ENCODE measurements at regions not wholly inside any gene's neighbourhood (a gene's known extent, or its start where the extent isn't known, plus 50 kb on each side); places are given as distances from the start of the nearest gene placed in this dataset.

DNA sequence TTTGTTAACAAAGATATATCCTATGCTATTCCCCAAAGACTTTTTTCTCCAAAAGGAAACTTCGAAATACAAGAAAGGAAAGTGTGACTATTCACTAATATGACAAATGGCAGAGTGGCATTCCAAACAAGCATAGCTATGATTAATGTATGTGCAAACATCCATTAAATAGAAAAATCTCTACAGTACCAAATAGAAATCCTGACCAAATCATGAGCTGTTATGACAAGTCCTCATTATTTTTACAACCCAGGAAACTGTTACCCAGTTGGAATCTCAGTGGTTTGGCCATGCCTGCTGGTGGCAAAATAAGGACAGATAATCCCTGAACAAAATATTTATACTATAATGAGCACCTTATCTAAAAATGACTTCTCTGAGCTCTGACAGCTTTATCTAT, 202.1 kb downstream of the SEC23A start:
- no peak for DNase-seq

DNA sequence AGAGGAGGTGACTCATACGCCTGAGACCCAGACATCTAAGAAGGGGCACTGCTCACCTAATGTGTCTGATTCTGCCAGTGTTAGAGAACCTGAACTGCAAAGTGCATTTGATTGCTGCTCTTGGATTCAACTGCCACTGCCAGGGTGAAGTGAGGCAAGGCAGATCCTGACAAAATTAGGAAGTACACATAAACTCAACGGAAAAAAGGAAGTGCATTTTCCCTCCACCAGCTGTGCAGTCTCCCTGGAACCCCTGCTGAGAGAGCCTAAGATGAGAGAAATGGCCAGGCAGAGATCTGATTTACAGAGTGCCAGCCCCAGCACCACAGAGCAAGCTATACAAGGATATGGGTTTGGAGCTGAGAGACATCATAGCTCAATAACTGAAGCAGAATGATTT, 215.3 kb downstream of the SEC23A start:
- peak; percentile 31 to 42 for DNase-seq

DNA sequence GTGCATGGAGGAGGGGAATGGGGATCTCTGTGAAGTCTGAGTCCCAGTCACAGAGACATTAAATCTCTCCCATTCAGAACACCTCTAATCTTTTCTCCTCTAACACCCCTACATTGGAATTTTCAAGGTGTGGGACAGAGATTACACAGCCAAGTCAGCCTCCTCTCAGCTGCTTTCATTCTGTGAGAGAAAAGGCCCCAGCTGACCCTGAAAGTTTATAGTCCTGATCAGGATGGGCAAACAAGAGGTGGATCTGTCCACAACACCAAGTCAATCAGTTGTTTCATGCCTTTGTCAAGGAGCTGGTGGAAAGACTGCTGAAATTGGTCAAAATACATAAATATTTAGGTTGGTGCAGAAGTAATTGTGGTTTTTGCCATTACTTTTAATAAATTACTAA, 218.9 kb downstream of the SEC23A start:
- DNase-seq, result no peak

DNA sequence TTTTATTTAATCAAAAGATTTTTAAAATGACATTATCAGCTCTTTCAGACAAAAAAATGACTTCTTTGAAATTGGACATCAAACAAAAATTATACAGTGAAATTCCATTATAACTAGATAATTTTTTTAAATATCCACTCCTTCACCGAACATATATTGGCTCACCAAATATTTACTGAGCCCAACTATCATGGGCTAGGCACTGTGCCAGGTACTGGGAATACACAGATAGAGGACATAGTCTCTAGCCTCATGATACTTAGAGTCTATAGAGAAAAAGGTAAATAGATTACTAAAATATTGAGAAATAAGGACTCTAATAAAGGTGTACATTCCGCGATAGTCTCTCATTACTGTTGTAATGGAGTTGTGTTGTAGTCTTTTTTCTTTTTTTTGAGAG, 219.9 kb downstream of the SEC23A start:
- DNase-seq, result no peak

DNA sequence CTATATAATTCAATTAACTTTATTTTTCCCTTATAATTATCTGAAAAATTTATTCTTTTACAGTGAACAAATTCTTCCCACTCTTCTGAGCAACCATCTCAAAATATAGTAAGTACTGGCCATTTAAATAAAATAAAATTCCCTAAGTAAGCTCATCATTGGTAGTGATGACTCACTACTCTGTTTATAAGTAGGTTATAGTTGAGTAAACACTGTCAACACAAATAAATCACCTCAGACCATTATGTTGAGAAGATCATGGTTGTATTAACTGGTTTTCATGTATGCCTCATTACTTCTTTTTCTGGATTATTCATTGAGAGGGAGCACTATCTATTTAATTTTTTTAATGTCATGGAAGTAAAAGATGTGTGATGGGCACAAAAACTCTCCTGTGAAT, 220.5 kb downstream of the SEC23A start:
- no peak for DNase-seq

DNA sequence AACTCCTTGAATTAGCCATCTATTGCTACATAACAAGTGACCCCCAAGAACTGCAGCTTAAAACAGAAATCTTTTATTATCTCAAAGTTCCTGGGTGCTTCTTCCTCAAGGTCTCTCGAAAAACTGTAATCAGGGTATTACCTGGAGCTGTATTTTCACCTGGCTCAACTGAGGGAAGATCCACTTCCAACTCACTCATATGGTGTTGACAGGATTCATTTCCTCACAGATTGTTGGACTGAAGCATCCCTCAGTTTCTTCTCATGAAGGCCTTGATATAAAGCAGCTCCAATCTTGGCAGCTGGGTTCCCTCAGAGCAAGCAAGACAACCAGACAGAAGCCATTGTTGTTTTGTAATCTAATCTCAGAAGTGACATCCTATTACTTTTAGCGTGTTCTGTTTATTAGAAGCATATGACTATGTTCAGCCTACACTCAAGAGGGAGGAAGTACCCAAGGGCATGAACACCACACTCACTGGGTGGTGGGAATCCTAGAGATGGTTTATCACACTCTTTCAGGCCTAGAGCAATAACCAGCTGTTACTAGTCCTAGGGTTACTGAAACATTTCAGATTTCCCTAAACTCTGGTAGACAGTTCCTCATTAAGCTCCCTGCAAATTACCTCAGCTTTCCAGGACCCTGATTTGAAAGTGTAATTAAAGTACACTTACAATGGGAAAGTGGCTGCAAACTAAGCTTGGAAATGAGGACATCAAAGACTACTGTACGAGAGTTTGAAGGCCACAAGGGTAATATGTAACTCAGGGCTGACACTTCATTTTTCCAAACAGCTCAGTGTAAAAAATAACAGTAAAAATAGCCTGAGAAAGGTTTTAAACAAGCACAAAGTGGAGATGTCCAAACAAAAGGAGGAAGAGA, 222.2 kb downstream of the SEC23A start:
- DNase-seq, result peak; percentile 45

DNA sequence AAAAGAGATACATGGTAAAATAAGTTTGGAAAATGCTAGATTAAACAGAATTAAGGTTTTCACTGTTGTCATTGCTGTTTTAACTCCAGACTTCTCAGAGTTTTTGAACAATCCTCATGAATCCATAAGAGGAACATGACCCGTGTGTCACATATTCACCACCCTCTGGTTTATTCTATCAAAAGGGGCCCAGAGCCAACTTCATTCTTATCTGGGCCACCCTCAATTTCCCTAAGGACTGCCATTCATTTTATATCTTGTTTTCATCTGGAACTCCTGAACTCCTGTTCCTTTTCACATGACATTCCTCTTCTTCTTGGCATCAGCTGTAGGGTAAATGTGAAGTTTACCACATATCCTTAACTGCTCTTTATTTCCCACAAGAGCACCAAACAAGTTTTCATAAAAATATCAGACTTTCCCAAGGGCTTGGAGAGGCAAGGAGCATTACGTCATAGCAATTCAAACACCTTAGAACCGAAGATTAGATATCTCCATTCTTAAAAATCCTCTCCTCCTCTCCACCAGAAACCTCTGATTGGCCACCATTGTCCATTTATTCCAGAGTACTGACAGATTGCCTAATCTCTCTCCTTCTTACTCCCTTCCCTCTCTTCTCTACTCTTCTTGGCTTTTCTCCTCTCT, 225.2 kb downstream of the SEC23A start:
- no peak for DNase-seq

DNA sequence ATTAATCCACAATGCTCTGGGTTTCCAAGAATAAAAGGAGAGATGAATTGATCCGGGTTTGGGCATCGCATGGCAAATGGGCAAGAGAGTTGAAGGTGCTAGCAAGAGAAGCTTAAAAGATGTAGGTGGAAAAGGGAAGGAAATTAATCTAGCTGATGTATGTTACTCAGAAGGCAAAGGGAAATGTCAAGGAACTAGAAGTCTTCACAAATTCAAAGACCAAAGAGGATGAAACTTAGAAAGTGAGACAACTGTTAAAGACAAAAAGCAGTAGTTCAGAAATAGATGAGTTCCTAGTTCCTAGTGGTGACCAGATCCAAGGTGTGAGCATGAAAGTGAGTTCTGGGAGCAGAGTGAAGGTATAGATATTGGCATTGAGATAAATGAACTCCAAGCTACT, 228.3 kb downstream of the SEC23A start:
- DNase-seq, result peak; percentile 9 to 29

DNA sequence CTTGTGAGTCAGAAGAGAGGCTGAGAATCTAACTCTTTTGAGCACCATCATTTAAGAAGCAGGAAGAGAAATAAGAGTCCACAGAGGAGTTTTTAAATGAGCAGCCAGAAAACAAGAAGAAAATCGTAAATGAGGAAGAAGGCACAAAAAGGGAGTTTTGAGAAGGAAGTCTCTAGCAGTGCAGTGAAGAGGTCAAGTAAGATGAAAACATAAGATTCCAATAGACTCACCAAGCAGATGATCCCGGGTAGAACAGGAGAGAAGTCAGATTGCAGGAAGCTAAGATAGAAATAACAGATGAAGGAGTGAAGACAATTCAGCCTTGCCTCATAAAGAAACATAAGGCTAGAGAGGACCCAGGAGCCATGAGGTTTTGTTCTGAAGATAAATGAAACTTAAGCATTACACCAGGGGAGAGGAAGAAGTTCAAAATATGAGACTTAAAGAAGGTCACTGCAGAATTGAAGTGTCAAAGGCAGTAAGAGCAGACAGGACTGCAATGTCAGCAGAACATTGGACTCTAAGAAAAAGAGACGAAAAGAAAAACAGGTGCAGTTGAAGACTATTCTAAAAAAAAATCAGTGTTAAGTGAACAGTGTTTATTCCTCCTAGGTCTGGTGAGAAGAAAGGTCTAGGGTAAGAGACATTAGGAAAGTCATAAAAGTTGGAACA, 229.0 kb downstream of the SEC23A start:
- peak; percentile 52 to 64 for DNase-seq

DNA sequence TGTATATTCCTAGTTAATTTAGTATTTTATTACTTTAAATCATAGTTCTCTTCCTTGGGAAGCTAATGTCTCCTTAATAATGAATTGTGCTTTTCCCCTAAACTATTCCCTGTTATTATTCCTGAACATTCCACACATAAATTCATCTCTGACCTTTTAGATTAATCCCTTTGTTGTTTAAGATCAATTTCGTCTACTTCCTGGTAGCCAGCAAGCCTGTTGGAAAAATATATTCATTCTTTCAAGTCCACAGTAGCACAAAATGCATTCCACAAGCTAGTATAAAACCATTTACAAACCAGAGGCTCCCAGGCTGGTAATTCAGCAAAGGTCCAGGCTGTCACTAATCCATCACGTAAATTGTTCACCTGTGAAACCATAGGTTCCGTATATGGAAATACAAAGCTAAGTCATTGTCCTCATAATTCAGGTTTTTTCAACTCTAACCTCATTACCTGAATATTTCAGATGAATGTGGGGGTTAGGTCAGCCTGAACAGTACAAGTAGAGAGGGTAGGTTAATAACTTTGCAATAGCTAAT, 232.7 kb downstream of the SEC23A start:
- DNase-seq, result no peak

DNA sequence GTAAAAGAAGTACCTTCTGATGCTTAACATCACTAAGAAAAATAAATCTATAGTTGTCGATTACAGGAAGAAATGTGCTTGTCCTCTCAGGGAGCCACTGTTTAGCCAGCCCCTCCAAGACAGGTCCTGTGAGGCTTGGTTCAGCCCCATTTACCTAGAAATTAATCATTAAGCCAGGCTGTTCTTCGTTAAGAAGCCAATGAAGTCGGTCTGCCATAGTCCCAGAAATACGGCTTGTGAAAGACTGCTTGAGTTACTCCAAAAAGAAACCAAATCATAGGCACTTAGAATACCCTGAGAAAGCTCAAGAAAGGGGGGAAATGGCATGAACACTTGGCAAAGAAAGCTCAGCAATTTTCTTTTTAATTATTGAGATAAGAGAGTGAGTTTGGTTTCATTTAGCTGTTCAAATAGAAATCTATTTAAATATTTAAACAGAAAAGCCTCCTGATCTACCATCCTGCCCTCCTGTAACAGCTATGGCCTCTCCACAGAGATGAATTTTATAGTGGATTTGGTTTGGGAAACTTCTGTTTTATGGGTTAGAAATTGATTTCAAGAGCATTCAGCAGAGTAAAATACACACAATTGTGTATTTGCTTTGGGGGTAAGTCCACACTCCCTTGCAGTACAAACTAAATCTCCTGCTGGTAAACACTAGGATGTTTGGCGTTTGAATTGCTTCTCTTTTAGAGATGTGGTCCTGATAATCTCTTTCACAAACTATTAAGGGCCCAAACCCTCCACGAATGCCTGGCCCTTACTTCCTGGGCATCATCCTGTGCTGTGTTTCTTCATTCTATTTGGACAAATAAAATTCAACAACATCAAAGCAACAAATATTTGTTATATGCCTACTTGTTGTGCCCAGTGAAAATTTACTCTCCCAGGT, 234.4 kb downstream of the SEC23A start:
- DNase-seq, result no peak

DNA sequence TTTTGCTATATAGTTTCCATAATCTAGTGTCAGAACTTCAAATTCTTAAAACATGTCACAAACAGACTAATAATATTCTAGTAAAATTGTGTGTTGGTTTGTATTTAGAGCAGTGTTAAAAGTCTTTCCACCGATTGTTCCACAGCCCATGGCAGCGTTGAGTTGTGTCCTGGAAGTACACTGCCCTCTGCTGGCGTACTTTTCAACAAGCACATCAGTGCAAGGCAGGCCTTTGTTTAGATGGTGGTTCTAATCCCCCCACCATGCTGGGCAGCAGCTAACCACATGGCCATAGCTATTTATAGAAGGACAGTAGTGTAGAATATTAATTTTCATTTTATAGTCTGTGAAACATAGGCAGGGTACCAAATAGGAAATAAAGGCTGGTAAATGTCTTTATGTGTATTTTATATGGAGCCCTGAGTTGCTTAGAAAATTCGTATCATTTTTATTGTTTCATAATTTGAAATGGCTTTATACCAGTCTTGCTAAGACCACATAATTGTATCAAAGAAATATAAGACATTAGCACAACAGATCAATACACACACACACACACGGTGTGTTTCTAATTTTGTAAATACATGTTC, 235.4 kb downstream of the SEC23A start:
- DNase-seq, result peak; percentile 60 to 65

DNA sequence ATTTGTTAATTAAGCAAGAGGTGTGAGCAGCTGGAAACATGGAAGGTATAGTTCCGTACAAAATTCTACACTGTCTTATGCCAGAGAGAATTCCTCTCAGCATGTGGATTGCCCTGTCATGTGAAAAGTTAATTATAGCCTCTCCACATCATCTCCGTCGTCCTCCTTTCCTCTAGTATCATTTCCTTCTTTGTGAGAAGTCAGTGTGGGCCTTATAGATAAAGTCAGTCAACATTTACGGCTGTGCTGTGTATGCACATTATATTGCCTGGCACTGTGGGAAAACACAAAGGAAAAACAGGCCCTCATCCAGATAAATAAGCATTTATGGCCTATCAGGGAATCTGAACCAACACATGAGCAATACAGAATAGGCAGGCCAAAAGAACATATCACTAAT, 236.6 kb downstream of the SEC23A start:
- DNase-seq, result no peak

DNA sequence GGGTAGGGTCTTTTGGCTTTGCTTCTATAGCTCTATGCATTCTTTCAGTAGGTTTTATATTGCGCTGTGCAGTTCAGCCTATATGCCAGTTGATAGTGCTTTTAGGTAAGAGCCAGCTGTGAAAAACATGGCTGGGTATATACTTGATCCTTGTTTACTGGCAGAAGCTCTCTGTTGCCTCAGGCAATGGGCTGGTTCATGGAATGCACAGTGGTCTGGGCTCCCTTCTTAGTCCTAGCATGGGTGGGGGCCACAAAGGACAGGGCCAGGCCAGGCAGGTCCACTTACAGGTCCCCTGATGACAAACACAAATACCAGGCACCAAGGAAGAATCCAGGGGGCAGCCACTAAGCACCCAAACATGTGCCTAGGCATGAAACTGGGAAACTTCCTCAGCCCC, 240.7 kb downstream of the SEC23A start:
- DNase-seq, result no peak

DNA sequence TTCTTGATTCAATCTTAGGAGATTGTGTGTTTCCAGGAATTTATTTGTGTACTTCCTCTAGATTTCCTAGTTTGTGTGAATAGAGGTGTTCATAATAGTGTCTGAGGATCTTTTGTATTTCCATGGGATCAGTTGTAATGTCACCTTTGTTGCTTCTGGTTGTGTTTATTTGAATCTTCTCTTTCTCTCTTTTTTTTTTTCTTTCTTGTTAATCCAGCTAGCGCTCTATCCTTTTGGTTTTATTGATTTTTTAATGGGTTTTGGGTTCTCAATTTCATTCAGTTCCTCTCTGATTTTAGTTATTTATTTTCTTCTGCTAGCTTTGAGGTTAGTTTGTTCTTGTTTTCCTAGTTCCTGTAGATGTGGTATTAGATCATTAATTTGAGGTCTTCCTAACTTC, 242.5 kb downstream of the SEC23A start:
- no peak for DNase-seq

DNA sequence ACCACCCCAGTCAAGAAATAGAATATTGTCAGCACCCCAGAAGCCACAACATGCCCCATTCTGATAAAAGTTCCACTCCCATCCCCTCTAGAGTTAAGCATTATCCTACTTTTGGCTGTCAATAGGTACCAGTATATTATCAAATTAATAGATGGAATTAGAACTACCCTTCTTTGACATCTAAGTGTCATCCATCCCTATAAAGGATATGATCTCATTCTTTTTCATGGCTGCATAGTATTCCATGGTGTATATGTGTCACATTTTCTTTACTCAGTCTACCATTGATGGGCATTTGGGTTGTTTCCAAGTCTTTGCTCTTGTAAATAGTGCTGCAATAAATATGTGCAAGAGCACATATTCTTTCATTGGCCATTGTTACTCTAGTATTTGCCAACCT, 246.2 kb downstream of the SEC23A start:
- no peak for DNase-seq

DNA sequence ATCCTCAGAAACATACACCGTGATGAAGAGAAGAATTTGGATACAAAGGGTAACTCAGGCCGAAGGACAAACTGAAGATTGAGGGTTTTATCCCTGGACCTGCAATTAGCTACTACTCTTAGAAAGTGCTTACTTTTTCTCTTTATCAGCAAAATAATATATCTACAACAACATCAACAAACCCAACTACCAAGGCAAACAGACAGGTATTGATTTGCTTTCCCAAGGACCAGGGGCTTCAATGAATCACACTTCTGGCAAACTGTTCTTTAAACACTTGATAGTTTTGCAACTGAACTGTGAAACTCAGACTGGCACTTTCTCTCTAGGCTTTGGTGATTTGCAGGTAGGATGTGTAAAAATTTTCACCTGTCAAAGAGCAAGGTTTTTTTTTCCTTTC, 247.5 kb downstream of the SEC23A start:
- no peak for DNase-seq

DNA sequence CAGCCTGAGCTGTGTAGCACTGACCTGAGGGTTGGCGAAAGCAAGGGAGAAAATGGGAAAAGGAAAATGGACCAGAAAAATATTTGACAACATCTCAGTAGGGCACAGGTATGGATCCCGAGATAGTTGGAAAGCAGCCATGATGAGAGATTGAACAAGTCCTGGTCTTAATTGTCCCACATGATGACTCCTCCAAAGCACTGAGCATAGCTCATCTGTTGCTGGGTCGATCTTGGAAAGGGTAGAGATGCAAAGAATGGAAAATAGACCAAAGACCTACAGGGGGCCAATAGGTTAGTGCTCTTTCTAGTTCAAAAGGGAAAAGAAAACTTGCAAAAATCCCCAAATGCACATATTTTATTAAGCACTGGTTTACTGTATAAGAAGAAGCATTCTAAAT, 251.9 kb downstream of the SEC23A start:
- no peak for DNase-seq

DNA sequence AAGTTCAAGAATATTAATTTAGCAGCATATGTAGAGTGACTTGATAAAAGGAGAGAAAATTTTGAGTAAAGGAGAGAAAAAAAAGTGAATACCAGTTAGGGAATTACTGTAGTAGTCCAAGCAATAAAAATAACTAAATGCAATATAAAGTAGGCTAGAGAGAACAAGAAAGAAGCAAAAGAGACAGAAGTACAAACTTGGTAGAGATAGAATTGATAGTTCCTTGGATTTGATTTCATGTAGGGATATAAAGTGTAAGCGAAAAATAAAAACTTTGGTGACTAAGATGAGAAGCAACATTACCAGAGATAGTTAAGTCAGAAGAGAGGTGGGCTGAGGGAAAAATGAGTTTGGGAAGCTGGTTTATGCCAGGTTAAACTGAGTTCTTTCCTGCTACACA, 252.4 kb downstream of the SEC23A start:
- DNase-seq, result no peak

DNA sequence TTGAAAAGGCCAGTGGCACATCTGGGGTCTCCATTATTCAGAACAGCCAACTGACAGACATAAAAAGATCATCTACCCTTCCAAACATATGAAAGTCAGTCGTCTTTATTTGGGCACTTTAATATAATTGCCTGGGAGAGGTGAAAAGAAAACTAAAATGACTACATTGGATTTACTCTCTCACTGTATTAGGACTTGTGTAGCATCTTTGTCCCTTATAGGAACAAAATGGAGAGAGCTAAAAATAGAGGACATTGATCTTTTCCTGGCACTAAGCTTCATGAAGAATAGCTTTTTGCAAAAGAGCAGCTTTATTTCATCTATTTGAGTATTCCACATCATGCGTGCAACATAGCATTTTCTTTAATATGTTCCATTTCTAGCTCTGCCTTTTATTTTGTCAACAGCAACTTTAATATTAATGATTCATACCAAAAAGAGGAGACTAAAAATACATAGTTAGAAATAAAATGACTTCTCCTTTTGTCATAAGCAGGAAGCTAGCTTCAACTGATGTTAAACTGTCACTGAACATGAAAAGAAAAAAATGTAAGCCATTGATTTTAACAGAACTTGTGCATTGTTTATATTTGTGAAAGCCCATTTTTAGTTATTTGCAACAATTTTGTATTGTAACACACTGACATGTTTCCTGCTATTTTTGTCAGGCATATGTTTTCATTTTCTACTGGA, 254.6 kb downstream of the SEC23A start:
- DNase-seq, result no peak

DNA sequence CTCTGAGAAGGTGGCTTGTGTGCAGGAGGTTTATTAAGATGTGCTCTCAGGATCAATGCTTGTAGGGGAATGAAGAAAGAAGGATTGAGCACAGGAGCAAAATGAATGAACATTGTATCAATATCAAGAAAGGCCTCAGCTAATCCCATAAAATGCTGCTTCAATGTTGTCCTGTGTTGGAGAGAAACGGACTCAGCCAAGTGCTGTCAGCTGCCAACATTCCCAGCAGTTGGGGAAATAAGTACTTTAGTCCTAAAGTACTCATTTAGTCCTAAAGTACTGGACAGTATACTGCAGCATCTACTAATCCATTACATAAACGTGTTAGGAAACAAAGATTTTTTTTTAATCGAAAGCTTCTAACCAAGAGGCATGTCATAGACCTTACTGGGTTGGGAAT, 255.9 kb downstream of the SEC23A start:
- DNase-seq, result no peak
